Astrocyte of the spinal cord (primary cell): ENCODE measurements at regions not wholly inside any gene's neighbourhood (a gene's known extent, or its start where the extent isn't known, plus 50 kb on each side); places are given as distances from the start of the nearest gene placed in this dataset.

Experiments used
- DNase-seq: peaks from one replicate; pipeline ENCODE4 v3.0.0; 2011; ENCODE audit warnings: low read depth, low spot score
- H3K4me3 ChIP-seq: 2 replicates; pipeline ENCODE4 v1.5.1; 2011; ENCODE audit warnings: low read depth, mild to moderate bottlenecking, low read length, moderate library complexity
- in situ Hi-C: cut with HindIII; loops from 2 replicates; pipeline ENCODE4 v1.10.0; 2017; ENCODE audit warnings: low sequenced_read_pairs
- TF ChIP-seq, protein P1 (sequence below): IDR thresholded peaks from 2 replicates; pipeline ENCODE4 v1.5.1; 2012; ENCODE audit warnings: low read depth, mild to moderate bottlenecking, low read length, inconsistent platforms

DNA sequence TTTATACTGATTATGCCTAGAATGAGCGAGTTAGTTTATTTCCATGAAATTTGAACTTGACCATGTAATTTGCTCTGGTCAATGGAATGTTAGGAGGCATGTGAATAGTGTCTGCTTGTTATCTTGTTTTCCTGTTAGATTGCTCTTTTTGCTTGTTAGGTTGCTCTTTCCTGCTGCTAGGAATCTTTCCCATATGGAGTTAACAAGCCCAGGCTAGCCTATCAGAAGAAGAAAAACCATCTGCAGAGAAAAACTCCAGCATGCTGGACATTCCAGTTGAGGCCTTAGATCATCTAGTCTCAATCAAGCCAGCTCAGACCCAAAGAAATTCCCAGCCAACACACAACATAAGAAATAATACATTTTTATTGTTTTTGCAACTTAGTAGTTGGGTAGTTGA is 470.2 kb upstream of the AGTR1 start:
- DNase-seq: peak; percentile 42
- H3K4me3 ChIP-seq: no peak overlapping the region
- in situ Hi-C loops: no loop called here
- TF ChIP-seq, protein P1, sequence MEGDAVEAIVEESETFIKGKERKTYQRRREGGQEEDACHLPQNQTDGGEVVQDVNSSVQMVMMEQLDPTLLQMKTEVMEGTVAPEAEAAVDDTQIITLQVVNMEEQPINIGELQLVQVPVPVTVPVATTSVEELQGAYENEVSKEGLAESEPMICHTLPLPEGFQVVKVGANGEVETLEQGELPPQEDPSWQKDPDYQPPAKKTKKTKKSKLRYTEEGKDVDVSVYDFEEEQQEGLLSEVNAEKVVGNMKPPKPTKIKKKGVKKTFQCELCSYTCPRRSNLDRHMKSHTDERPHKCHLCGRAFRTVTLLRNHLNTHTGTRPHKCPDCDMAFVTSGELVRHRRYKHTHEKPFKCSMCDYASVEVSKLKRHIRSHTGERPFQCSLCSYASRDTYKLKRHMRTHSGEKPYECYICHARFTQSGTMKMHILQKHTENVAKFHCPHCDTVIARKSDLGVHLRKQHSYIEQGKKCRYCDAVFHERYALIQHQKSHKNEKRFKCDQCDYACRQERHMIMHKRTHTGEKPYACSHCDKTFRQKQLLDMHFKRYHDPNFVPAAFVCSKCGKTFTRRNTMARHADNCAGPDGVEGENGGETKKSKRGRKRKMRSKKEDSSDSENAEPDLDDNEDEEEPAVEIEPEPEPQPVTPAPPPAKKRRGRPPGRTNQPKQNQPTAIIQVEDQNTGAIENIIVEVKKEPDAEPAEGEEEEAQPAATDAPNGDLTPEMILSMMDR: no peak

DNA sequence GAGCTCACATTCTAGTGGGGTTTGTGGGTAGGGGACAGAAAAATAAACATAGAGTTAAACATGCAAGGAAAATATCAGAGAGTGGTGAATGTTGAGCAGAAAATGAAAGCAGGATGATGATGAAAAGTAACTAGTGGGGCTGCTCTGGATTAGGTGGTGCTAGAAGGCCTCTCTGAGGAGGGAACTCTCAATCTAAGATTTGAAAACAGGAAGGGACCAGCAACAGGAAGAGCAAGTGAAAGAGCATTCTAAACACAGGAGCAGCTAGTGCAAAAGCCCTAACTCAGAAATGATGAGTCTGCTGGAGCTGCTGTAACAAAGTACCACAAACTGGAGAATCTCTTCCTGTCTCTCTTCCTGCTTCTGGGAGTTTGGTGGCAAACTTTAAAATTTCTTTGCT is 468.6 kb upstream of the AGTR1 start:
- DNase-seq: peak; percentile 38
- TF ChIP-seq, protein P1: no peak
- in situ Hi-C loops: no loop called here
- H3K4me3 ChIP-seq: no peak overlapping the region

DNA sequence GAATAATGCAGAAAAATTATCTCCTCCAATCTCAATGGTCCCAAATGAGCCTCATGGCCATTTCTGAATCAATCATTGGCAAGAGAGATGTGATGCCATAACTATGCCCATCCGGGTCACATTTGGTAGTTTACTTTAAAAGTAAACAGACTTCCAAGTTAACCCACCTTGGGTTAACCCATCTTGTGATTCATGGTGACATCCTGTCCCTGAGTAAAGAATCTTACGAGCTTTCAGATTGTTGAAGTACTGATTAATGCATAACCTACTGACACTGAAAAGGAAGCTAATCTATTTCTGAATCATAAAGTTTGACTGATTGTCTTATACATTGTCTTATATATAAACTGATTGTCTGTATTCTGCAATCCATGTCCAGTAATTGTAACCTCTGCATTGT is 467.2 kb upstream of the AGTR1 start:
- in situ Hi-C loops: no loop called here
- H3K4me3 ChIP-seq: no peak overlapping the region
- TF ChIP-seq, protein P1: no peak
- no peak for DNase-seq

DNA sequence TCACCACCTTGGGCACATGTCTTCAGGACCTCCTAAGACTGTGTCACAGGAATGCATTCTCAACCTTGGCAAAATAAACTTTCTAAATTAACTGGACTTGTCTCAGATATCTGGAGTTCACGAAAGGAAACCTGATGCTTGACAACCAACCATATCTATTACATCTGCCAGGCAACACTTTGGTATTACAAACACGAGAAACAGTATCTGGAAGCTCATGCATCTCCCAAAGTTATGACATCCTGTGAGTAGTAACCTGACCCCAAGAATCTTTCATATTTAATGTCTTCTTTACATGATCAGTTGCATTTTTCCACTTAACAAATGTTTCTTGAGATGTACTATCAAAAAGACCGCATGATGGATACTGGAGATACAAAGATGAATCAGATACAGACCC is 465.3 kb upstream of the AGTR1 start:
- TF ChIP-seq, protein P1: no peak
- H3K4me3 ChIP-seq: no peak overlapping the region
- DNase-seq: no peak
- in situ Hi-C loops: no loop called here

DNA sequence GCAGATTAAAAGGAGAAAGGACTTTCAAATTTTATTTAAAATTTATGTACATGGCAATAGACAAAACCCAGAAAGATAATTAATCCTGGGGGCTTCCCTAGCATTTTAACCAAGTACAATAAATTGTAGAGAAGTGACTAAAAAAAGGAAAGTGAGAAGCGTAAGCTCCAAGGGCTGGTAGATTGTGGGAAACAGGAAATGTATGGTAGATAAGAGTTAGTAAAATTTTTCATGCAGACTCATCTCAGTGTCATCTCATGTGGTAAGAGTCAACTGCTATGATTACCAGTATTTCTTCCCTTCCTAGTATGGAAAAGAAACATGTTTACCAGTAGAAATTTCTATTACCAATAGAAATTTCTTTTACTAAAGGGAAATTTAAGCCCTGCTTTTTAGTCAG is 464.3 kb upstream of the AGTR1 start:
- H3K4me3 ChIP-seq: no peak overlapping the region
- in situ Hi-C loops: no loop called here
- peak; percentile 16 for DNase-seq
- TF ChIP-seq, protein P1: no peak

DNA sequence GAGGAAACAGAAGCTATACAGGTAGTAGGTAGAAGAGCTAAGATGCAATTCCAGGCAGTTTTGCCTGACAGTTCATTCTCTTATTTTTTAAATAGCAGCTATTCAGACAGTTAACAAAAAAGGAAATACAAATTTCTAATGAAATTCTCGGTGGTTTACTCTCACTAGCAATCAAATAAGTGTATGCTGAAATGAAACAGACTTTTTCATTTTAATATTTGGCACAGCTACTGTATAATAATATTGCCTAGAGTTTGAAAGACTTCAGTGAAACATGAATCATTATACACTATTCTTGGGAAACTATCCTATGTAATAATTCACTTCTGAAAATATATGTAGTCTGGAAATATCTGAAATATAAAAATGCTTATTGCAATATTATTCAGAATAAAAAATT is 463.2 kb upstream of the AGTR1 start:
- TF ChIP-seq, protein P1: no peak
- H3K4me3 ChIP-seq: no peak overlapping the region
- in situ Hi-C loops: no loop called here
- DNase-seq: no peak

DNA sequence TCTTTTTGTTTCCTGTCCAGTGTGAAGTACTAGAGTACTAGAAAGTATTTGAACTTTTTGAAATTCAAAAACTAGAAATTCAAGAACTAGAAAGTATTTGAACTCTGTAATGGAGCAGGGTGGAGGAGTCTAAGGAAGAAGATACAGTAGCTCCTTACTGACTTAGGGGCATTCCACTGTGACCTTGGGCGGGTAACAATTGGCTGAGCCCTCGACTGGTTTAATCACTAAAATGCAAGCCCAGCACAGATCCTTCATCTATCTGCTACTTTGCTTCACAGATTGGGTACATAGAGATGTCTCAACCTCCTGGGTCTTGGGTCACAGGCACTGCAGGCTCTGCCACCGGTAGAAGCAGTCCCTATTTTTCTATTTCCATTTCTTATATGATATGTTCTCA is 462.1 kb upstream of the AGTR1 start:
- TF ChIP-seq, protein P1: no peak
- no peak overlapping the region for H3K4me3 ChIP-seq
- DNase-seq: no peak
- in situ Hi-C loops: no loop called here
